ENCODE measurements at regions not wholly inside any gene's neighbourhood (a gene's known extent, or its start where the extent isn't known, plus 50 kb on each side); places are given as distances from the start of the nearest gene placed in this dataset.

DNA sequence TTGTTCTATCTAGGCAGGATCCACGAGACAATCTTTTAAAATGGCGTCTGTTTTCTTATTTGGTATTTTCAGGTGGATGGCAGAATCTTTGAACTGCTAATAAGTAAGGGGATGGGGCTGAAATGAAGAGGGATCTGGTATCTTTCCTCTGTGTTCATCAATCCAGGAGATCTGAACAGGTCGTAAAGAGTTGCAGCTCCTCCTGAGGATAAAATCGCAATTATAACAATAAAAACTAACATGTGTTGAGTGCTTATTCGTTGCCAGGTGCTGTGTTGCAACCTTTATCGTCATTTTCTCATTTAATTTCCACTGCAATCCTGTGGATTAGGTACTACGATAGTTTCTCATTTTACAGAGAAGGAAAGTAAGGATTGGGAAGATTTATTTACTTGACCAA lies 134.6 kb upstream of the DPYD start:
- Mint-ChIP-seq H3K27me3 (ENCODE audit: insufficient read depth, low read depth) (peaks cover 6% of the 10 kb centered on the region), H3K4me1 (peaks cover 20% of the 10 kb centered on the region), H3K27ac (no peak overlapping the region), H3K4me3 (no peak overlapping the region), H3K9me3 (peaks cover 2% of the 10 kb centered on the region), H3K36me3 (no peaks in the 10 kb centered on the region)
- Histone ChIP-seq H3K9me3 (ENCODE audit: low read depth) (no peaks in the 10 kb centered on the region), H3K27ac (no peak overlapping the region), H3K4me2 (no peak overlapping the region), H4K20me1 (ENCODE audit: low read depth) (no peaks in the 10 kb centered on the region), H3K36me3 (no peaks in the 10 kb centered on the region), H2AFZ (replicated peaks) (no peak overlapping the region), H3F3A (ENCODE audit: low read depth) (peaks cover 3% of the 10 kb centered on the region), H3K4me3 (no peak overlapping the region), H3K27me3 (peaks cover 42% of the 10 kb centered on the region), H3K4me1 (no peaks in the 10 kb centered on the region), H3K79me2 (ENCODE audit: low read depth) (no peaks in the 10 kb centered on the region), H3K9ac (no peak overlapping the region)
- TF ChIP-seq EZH2 (IDR thresholded peaks at IDR 0.05) (no peak), CTCF (IDR thresholded peaks at IDR 0.05) (no peak), EZH2phosphoT487 (IDR thresholded peaks at IDR 0.05) (no peak)
- no peak for DNase-seq (ENCODE audit: low spot score)

- Mint-ChIP-seq H3K27me3 (ENCODE audit: insufficient read depth, low read depth) (peaks cover 9% of the 10 kb centered on the region), H3K4me3 (peak overlapping the region; percentile 85), H3K27ac (no peak overlapping the region), H3K36me3 (no peaks in the 10 kb centered on the region), H3K9me3 (peaks cover 2% of the 10 kb centered on the region), H3K4me1 (peaks cover 18% of the 10 kb centered on the region)
- DNase-seq (ENCODE audit: low spot score) = no peak
- Histone ChIP-seq H3K27me3 (peaks cover 49% of the 10 kb centered on the region), H3K4me3 (no peak overlapping the region), H4K20me1 (ENCODE audit: low read depth) (no peaks in the 10 kb centered on the region), H3K9me3 (ENCODE audit: low read depth) (no peaks in the 10 kb centered on the region), H3K4me2 (peak overlapping the region; percentile 84), H3F3A (ENCODE audit: low read depth) (peaks cover 3% of the 10 kb centered on the region), H3K27ac (no peak overlapping the region), H3K79me2 (ENCODE audit: low read depth) (no peaks in the 10 kb centered on the region), H3K4me1 (no peaks in the 10 kb centered on the region), H3K9ac (no peak overlapping the region), H3K36me3 (no peaks in the 10 kb centered on the region), H2AFZ (replicated peaks) (peak overlapping the region; percentile 43)
- no peak for TF ChIP-seq CTCF (IDR thresholded peaks at IDR 0.05)
- TF ChIP-seq EZH2 (IDR thresholded peaks at IDR 0.05) = no peak
- TF ChIP-seq EZH2phosphoT487 (IDR thresholded peaks at IDR 0.05) = no peak
Measured at GRCh38 chr1:98054786-98055185, 134.0 kb upstream of the DPYD start.

DNA sequence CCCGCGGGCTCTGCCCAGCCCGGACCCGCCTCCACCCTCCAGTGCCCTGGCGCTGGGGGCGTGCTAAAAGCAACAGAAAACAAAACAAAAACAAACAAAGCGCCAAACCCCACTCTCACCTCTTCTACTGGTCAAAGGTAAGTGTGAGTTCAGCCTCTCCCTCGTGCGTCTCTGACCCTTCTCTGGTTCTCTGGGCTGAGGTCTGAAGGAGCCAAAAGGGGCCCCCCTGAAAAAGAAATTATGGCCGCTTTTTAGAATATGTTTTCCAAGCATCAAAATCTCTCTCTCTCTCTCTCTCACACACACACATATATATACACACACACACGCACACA lies 133.5 kb upstream of the DPYD start:
- no peak overlapping the region for H3K27ac ChIP-seq
- peak overlapping the region; percentile 58 for H3K4me3 ChIP-seq
- H3F3A ChIP-seq (ENCODE audit: low read depth) = peaks cover 3% of the 10 kb centered on the region
- H3K27me3 Mint-ChIP-seq (ENCODE audit: insufficient read depth, low read depth) = peaks cover 12% of the 10 kb centered on the region
- H4K20me1 ChIP-seq (ENCODE audit: low read depth) = no peaks in the 10 kb centered on the region
- no peak overlapping the region for H3K9ac ChIP-seq
- H2AFZ ChIP-seq (replicated peaks) = peak overlapping the region; percentile 74
- DNase-seq (ENCODE audit: low spot score) = no peak
- H3K4me1 Mint-ChIP-seq = peaks cover 19% of the 10 kb centered on the region
- peaks cover 2% of the 10 kb centered on the region for H3K9me3 Mint-ChIP-seq
- peaks cover 54% of the 10 kb centered on the region for H3K27me3 ChIP-seq
- TF ChIP-seq EZH2phosphoT487 (IDR thresholded peaks at IDR 0.05) (no peak), CTCF (IDR thresholded peaks at IDR 0.05) (no peak), EZH2 (IDR thresholded peaks at IDR 0.05) (no peak)
- H3K4me3 Mint-ChIP-seq = peak overlapping the region; percentile 85
- no peaks in the 10 kb centered on the region for H3K79me2 ChIP-seq (ENCODE audit: low read depth)
- peak overlapping the region; percentile 84 for H3K4me2 ChIP-seq
- no peaks in the 10 kb centered on the region for H3K36me3 Mint-ChIP-seq
- H3K36me3 ChIP-seq = no peaks in the 10 kb centered on the region
- H3K9me3 ChIP-seq (ENCODE audit: low read depth) = no peaks in the 10 kb centered on the region
- no peak overlapping the region for H3K27ac Mint-ChIP-seq
- no peaks in the 10 kb centered on the region for H3K4me1 ChIP-seq

Data from neural progenitor cell (in vitro differentiated cells).